Esophagus squamous epithelium (tissue), 4 donors: ENCODE measurements at regions not wholly inside any gene's neighbourhood (a gene's known extent, or its start where the extent isn't known, plus 50 kb on each side); places are given as distances from the start of the nearest gene placed in this dataset.
"Not testable (repeated sequence)": the region's sequence is repeated elsewhere in the genome, so short reads cannot be mapped to it uniquely, and the experiment has no call there.

Experiments used
- CTCF ChIP-seq, 6 experiments: fragments of 450-650 bp in 4 of 6; fragments of 200-600 bp in 2 of 6; sonication (generic) in 2 of 6; IDR thresholded peaks; one replicate each; pipeline ENCODE4 v1.5.1; 2016 to 2019; ENCODE audit warnings: antibody characterized with exemption in 6 of 6, mild to moderate bottlenecking in 4 of 6, moderate library complexity in 4 of 6
- POLR2A ChIP-seq, 4 donors: fragments of 450-650 bp; IDR thresholded peaks; one replicate each; pipeline ENCODE4 v1.6.1; 2017; ENCODE audit warnings: antibody characterized with exemption in 4 of 4, mild to moderate bottlenecking in 4 of 4, moderate library complexity in 3 of 4

GRCh38 chr3:191741847-191742350 lies 280.9 kb downstream of the PYDC2 start:
- not testable (repeated sequence) for TF ChIP-seq CTCF, POLR2A (IDR thresholded peaks at IDR 0.05)
